HEK293 (cell line): ENCODE measurements at regions not wholly inside any gene's neighbourhood (a gene's known extent, or its start where the extent isn't known, plus 50 kb on each side); places are given as distances from the start of the nearest gene placed in this dataset.

Source experiments
- CTCF ChIA-PET: fragments of 350-600 bp; formaldehyde crosslinking; extraction: SDS; loops from one replicate; lab custom pipeline; 2021; ENCODE audit warnings: antibody characterized with exemption; lab: Yijun Ruan, JAX
- POLR2A ChIA-PET: fragments of 300-600 bp; formaldehyde crosslinking; extraction: SDS; loops from one replicate; lab custom pipeline; 2020; ENCODE audit warnings: antibody characterized with exemption, inconsistent platforms; lab: Yijun Ruan, JAX
- H3K27ac ChIP-seq: fragments of 200-500 bp; sonication (Bioruptor generic); 2 replicates; pipeline ENCODE4 v1.5.1; 2014; ENCODE audit warnings: low read depth, low read length, control low read depth, inconsistent platforms; ENCODE audit errors: extremely low read depth
- H3K36me3 ChIP-seq, 2 experiments: fragments of 200-500 bp in 1 of 2; sonication (Bioruptor generic) in 1 of 2; 1 replicate in 1 of 2; 2 replicates in 1 of 2; pipeline ENCODE4 v1.5.1; 2014 to 2017; ENCODE audit warnings: inconsistent platforms in 2 of 2, low read length in 2 of 2; ENCODE audit not compliant: control insufficient read depth in 2 of 2, insufficient read depth in 1 of 2
- H3K4me1 ChIP-seq: fragments of 200-500 bp; sonication (Bioruptor generic); 2 replicates; pipeline ENCODE4 v1.5.1; 2014; ENCODE audit warnings: mild to moderate bottlenecking, low read length, inconsistent platforms; ENCODE audit not compliant: control insufficient read depth, insufficient read depth
- H3K4me3 ChIP-seq: 2 replicates; pipeline ENCODE4 v1.5.1; 2011; ENCODE audit warnings: low read depth, mild to moderate bottlenecking, control low read depth, low read length, moderate library complexity
- H3K9me3 ChIP-seq: fragments of 200-500 bp; sonication (Bioruptor generic); 2 replicates; pipeline ENCODE4 v1.5.1; 2014; ENCODE audit warnings: low read depth, low read length, inconsistent platforms; ENCODE audit not compliant: control insufficient read depth, insufficient read depth
- BCL6B ChIP-seq: fragments of 450-650 bp; formaldehyde crosslinking; IDR thresholded peaks from 2 replicates; pipeline ENCODE4 v1.5.1; 2017; ENCODE audit warnings: missing biosample characterization, missing genetic modification characterization
- HOXC10 ChIP-seq: sonication (generic); formaldehyde crosslinking; IDR thresholded peaks from 2 replicates; pipeline ENCODE4 v1.8.1; 2023; ENCODE audit warnings: mild to moderate bottlenecking, missing genetic modification reagents
- IKZF3 ChIP-seq: fragments of 450-650 bp; IDR thresholded peaks from 2 replicates; pipeline ENCODE4 v1.5.0; 2018; ENCODE audit warnings: missing biosample characterization, mild to moderate bottlenecking, missing genetic modification characterization, moderate library complexity
- MYNN ChIP-seq: fragments of 450-650 bp; formaldehyde crosslinking; IDR thresholded peaks from 2 replicates; pipeline ENCODE4 v1.5.1; 2016; ENCODE audit warnings: missing biosample characterization, missing genetic modification characterization, borderline replicate concordance
- MZF1 ChIP-seq: fragments of 450-650 bp; formaldehyde crosslinking; IDR thresholded peaks from 2 replicates; pipeline ENCODE4 v1.5.1; 2017; ENCODE audit warnings: missing biosample characterization, missing genetic modification characterization, borderline replicate concordance
- PRDM1 ChIP-seq: fragments of 450-650 bp; formaldehyde crosslinking; IDR thresholded peaks from 2 replicates; pipeline ENCODE4; 2016; ENCODE audit warnings: missing biosample characterization, missing genetic modification characterization
- SP7 ChIP-seq: fragments of 450-650 bp; formaldehyde crosslinking; IDR thresholded peaks from 2 replicates; pipeline ENCODE4 v1.5.1; 2016; ENCODE audit warnings: missing biosample characterization, missing genetic modification characterization
- TCF7L2 ChIP-seq: IDR thresholded peaks from 2 replicates; pipeline ENCODE4 v1.6.1; 2011; ENCODE audit warnings: low read depth, mild to moderate bottlenecking, inconsistent platforms, low read length, moderate library complexity, borderline replicate concordance
- WT1 ChIP-seq: fragments of 450-650 bp; formaldehyde crosslinking; IDR thresholded peaks from 2 replicates; pipeline ENCODE4 v1.5.1; 2016; ENCODE audit warnings: missing biosample characterization, missing genetic modification characterization
- ZBTB20 ChIP-seq: fragments of 450-650 bp; formaldehyde crosslinking; IDR thresholded peaks from 2 replicates; pipeline ENCODE4 v1.5.1; 2016; ENCODE audit warnings: missing biosample characterization, missing genetic modification characterization
- ZFHX2 ChIP-seq: fragments of 450-650 bp; formaldehyde crosslinking; conservative IDR thresholded peaks from 2 replicates; pipeline ENCODE4 v1.5.1; 2016; ENCODE audit warnings: missing biosample characterization, missing genetic modification characterization
- ZNF114 ChIP-seq: fragments of 450-650 bp; formaldehyde crosslinking; IDR thresholded peaks from 2 replicates; pipeline ENCODE4 v1.5.0; 2017; ENCODE audit warnings: missing biosample characterization, missing genetic modification characterization
- ZNF184 ChIP-seq: fragments of 450-650 bp; IDR thresholded peaks from 2 replicates; pipeline ENCODE4 v1.5.1; 2018; ENCODE audit warnings: missing biosample characterization, mild to moderate bottlenecking, missing genetic modification characterization
- ZNF211 ChIP-seq: fragments of 450-650 bp; formaldehyde crosslinking; IDR thresholded peaks from 2 replicates; pipeline ENCODE4 v1.5.1; 2016; ENCODE audit warnings: low read depth, missing biosample characterization, missing genetic modification characterization
- ZNF274 ChIP-seq, 2 experiments: fragments of 200-500 bp in 1 of 2; fragments of 450-650 bp in 1 of 2; sonication (Bioruptor generic) in 1 of 2; formaldehyde crosslinking in 1 of 2; IDR thresholded peaks; 2 replicates each; pipeline versions ENCODE4 v1.5.1 to v1.6.1; 2014 to 2016; ENCODE audit warnings: borderline replicate concordance in 1 of 2, inconsistent platforms in 1 of 2, low read length in 1 of 2, missing biosample characterization in 1 of 2, missing genetic modification characterization in 1 of 2
- ZNF366 ChIP-seq: fragments of 450-650 bp; formaldehyde crosslinking; conservative IDR thresholded peaks from 2 replicates; pipeline ENCODE4 v1.5.1; 2016; ENCODE audit warnings: missing biosample characterization, missing genetic modification characterization
- ZNF473 ChIP-seq: fragments of 450-650 bp; formaldehyde crosslinking; IDR thresholded peaks from 2 replicates; pipeline ENCODE4 v1.5.1; 2017; ENCODE audit warnings: missing biosample characterization, missing genetic modification characterization
- ZNF488 ChIP-seq: fragments of 450-650 bp; formaldehyde crosslinking; IDR thresholded peaks from 2 replicates; pipeline ENCODE4 v1.5.1; 2016; ENCODE audit warnings: missing biosample characterization, missing genetic modification characterization
- ZNF560 ChIP-seq: fragments of 450-650 bp; formaldehyde crosslinking; IDR thresholded peaks from 2 replicates; pipeline ENCODE4 v1.5.1; 2017; ENCODE audit warnings: missing biosample characterization, missing genetic modification characterization, borderline replicate concordance
- ZNF561 ChIP-seq: fragments of 450-650 bp; IDR thresholded peaks from 2 replicates; pipeline ENCODE4 v1.5.1; 2018; ENCODE audit warnings: missing biosample characterization, missing genetic modification characterization, borderline replicate concordance
- ZNF571 ChIP-seq: fragments of 450-650 bp; formaldehyde crosslinking; IDR thresholded peaks from 2 replicates; pipeline ENCODE4 v1.5.0; 2017; ENCODE audit warnings: missing biosample characterization, missing genetic modification characterization
- ZNF585B ChIP-seq: fragments of 450-650 bp; formaldehyde crosslinking; IDR thresholded peaks from 2 replicates; pipeline ENCODE4 v1.5.1; 2016; ENCODE audit warnings: missing biosample characterization, missing genetic modification characterization
- ZNF639 ChIP-seq: fragments of 450-650 bp; formaldehyde crosslinking; IDR thresholded peaks from 2 replicates; pipeline ENCODE4 v1.5.1; 2016; ENCODE audit warnings: missing biosample characterization, missing genetic modification characterization
- ZNF701 ChIP-seq: fragments of 450-650 bp; formaldehyde crosslinking; IDR thresholded peaks from 2 replicates; pipeline ENCODE4 v1.5.1; 2016; ENCODE audit warnings: missing biosample characterization, missing genetic modification characterization
- ZNF704 ChIP-seq: fragments of 450-650 bp; formaldehyde crosslinking; IDR thresholded peaks from 2 replicates; pipeline ENCODE4 v1.5.1; 2016; ENCODE audit warnings: missing biosample characterization, missing genetic modification characterization
- ZNF792 ChIP-seq: fragments of 450-650 bp; formaldehyde crosslinking; IDR thresholded peaks from 2 replicates; pipeline ENCODE4 v1.5.1; 2016; ENCODE audit warnings: missing biosample characterization, missing genetic modification characterization
- TF ChIP-seq, protein P1 (sequence below): fragments of 450-650 bp; formaldehyde crosslinking; IDR thresholded peaks from 2 replicates; pipeline ENCODE4 v1.5.1; 2016; ENCODE audit warnings: missing biosample characterization, missing genetic modification characterization

- no peak for TF ChIP-seq ZNF639 (tag by site-specific recombination)
- TF ChIP-seq HOXC10 (CRISPR knock-in tag) = no peak
- TF ChIP-seq ZFHX2 (tag by site-specific recombination) = no peak
- no peak for TF ChIP-seq ZNF274 (IDR thresholded peaks at IDR 0.05; ENCODE audit: low read length)
- no peak for TF ChIP-seq ZNF274 (tag by site-specific recombination; IDR thresholded peaks at IDR 0.05; ENCODE audit: borderline replicate concordance)
Observed at GRCh38 chr3:190213727-190214126, 93.0 kb upstream of the P3H2 start (continued).

- Histone ChIP-seq H3K4me1 (no peaks in the 10 kb centered on the region), H3K36me3 (no peaks in the 10 kb centered on the region)
- TF ChIP-seq SP7 (tag by site-specific recombination) (no peak), ZNF488 (no peak), HOXC10 (CRISPR knock-in tag) (no peak), BCL6B (tag by site-specific recombination) (no peak), ZNF571 (no peak), ZNF560 (tag by site-specific recombination) (no peak), MYNN (tag by site-specific recombination) (no peak), ZNF561 (tag by site-specific recombination) (no peak), ZBTB20 (tag by site-specific recombination) (no peak), PRDM1 (tag by site-specific recombination) (no peak)
- TF ChIP-seq, all 188 proteins: peak for 0
- ChIA-PET POLR2A (no interaction called here), CTCF (interaction anchor here (0.7 to 1.8 kb wide), 6 partner anchors 10 to 530 kb away, joined by 3 to 8 read pairs (median 4); no protein-coding TSS in a partner anchor)
- H3K9me3 ChIP-seq = no peaks in the 10 kb centered on the region
- no peak overlapping the region for H3K27ac ChIP-seq
- H3K4me3 ChIP-seq = no peak overlapping the region
Observed at GRCh38 chr3:190210608-190211007, 89.9 kb upstream of the P3H2 start.

- TF ChIP-seq ZNF366 (tag by site-specific recombination) (no peak), ZNF114 (no peak), ZNF473 (tag by site-specific recombination) (no peak), WT1 (no peak), ZNF792 (no peak), ZNF585B (tag by site-specific recombination) (no peak), ZNF211 (no peak), ZNF184 (no peak), IKZF3 (tag by site-specific recombination) (no peak), ZNF701 (no peak), ZNF704 (no peak), MZF1 (no peak), TCF7L2 (no peak)
- TF ChIP-seq, protein P1, sequence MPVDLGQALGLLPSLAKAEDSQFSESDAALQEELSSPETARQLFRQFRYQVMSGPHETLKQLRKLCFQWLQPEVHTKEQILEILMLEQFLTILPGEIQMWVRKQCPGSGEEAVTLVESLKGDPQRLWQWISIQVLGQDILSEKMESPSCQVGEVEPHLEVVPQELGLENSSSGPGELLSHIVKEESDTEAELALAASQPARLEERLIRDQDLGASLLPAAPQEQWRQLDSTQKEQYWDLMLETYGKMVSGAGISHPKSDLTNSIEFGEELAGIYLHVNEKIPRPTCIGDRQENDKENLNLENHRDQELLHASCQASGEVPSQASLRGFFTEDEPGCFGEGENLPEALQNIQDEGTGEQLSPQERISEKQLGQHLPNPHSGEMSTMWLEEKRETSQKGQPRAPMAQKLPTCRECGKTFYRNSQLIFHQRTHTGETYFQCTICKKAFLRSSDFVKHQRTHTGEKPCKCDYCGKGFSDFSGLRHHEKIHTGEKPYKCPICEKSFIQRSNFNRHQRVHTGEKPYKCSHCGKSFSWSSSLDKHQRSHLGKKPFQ (tag by site-specific recombination) = no peak
- Histone ChIP-seq H3K36me3 (no peaks in the 10 kb centered on the region), H3K9me3 (no peaks in the 10 kb centered on the region), H3K27ac (no peak overlapping the region), H3K4me1 (no peaks in the 10 kb centered on the region), H3K4me3 (no peak overlapping the region)
- POLR2A ChIA-PET = no interaction called here
- CTCF ChIA-PET = interaction anchor here (0.7 kb wide), 2 partner anchors 13 to 196 kb away, joined by 3 to 4 read pairs; no protein-coding TSS in a partner anchor
Observed at GRCh38 chr3:190209533-190209932, 88.8 kb upstream of the P3H2 start.
